CD14-positive monocyte (primary cell): ENCODE measurements at regions not wholly inside any gene's neighbourhood (a gene's known extent, or its start where the extent isn't known, plus 50 kb on each side); places are given as distances from the start of the nearest gene placed in this dataset.

ENCODE experiments used
- DNase-seq, 3 donors: peaks; one replicate each; pipeline ENCODE4 v3.0.0-alpha.2; 2011 to 2022
- H2AFZ ChIP-seq: 2 replicates; pipeline ENCODE4 v1.6.0; 2012; ENCODE audit warnings: mild to moderate bottlenecking, low read depth, low read length, inconsistent platforms; ENCODE audit not compliant: insufficient read depth, poor library complexity, severe bottlenecking
- H3K27ac ChIP-seq, 2 donors: 1 replicate in 1 of 2; 2 replicates in 1 of 2; pipeline ENCODE4 v1.5.1; 2012 to 2013; ENCODE audit warnings: low read length in 2 of 2, control low read depth in 1 of 2, inconsistent platforms in 1 of 2, low read depth in 1 of 2, mild to moderate bottlenecking in 1 of 2
- H3K27me3 ChIP-seq, 2 donors: one replicate each; pipeline versions ENCODE4 v1.6.0 to v1.6.1; 2011 to 2013; ENCODE audit warnings: low read length in 2 of 2; ENCODE audit not compliant: control insufficient read depth in 2 of 2, insufficient read depth in 2 of 2
- H3K36me3 ChIP-seq, 2 donors: replicated peaks in 1 of 2; 1 replicate in 1 of 2; 2 replicates in 1 of 2; pipeline versions ENCODE4 v1.5.1 to v1.6.1; 2012 to 2013; ENCODE audit warnings: low read length in 2 of 2, control low read depth in 1 of 2, inconsistent platforms in 1 of 2, mild to moderate bottlenecking in 1 of 2; ENCODE audit not compliant: insufficient read depth in 2 of 2, control insufficient read depth in 1 of 2
- H3K4me1 ChIP-seq, 2 donors: 1 replicate in 1 of 2; 2 replicates in 1 of 2; pipeline versions ENCODE4 v1.5.1 to v1.6.1; 2012 to 2013; ENCODE audit warnings: low read length in 2 of 2, control low read depth in 1 of 2, inconsistent platforms in 1 of 2, mild to moderate bottlenecking in 1 of 2, moderate library complexity in 1 of 2; ENCODE audit not compliant: insufficient read depth in 2 of 2, control insufficient read depth in 1 of 2
- H3K4me2 ChIP-seq: replicated peaks from 2 replicates; pipeline ENCODE3; 2012; ENCODE audit warnings: low read length, moderate library complexity, mild to moderate bottlenecking; ENCODE audit not compliant: poor library complexity, severe bottlenecking; ENCODE audit errors: extremely low read depth
- H3K4me3 ChIP-seq, 3 experiments: fragments of 200-600 bp in 1 of 3; sonication (generic) in 1 of 3; replicated peaks in 1 of 3; 1 replicate in 2 of 3; 2 replicates in 1 of 3; pipeline ENCODE4 v1.5.1; 2011 to 2013; ENCODE audit warnings: low read length in 3 of 3, mild to moderate bottlenecking in 3 of 3, control low read depth in 2 of 3, low read depth in 2 of 3, inconsistent platforms in 1 of 3, moderate library complexity in 1 of 3
- H3K79me2 ChIP-seq: 2 replicates; pipeline ENCODE4 v1.6.0; 2012; ENCODE audit warnings: mild to moderate bottlenecking, control low read depth, inconsistent platforms, low read length, moderate library complexity; ENCODE audit not compliant: insufficient read depth
- H3K9ac ChIP-seq: 2 replicates; pipeline ENCODE4 v1.6.0; 2017; ENCODE audit warnings: low read length, mild to moderate bottlenecking; ENCODE audit not compliant: insufficient read depth, poor library complexity, severe bottlenecking
- H3K9me3 ChIP-seq, 2 donors: replicated peaks in 1 of 2; 1 replicate in 1 of 2; 2 replicates in 1 of 2; pipeline versions ENCODE4 v1.5.1 to v1.6.1; 2012 to 2013; ENCODE audit warnings: low read length in 2 of 2, control low read depth in 1 of 2; ENCODE audit not compliant: control insufficient read depth in 1 of 2, insufficient read depth in 1 of 2
- H4K20me1 ChIP-seq: 2 replicates; pipeline ENCODE4 v1.6.0; 2012; ENCODE audit warnings: mild to moderate bottlenecking, low read length, control low read depth, moderate library complexity; ENCODE audit not compliant: insufficient read depth
- H3K27ac Mint-ChIP-seq, 7 donors: one replicate each; pipeline ENCODE4 v1.8.0; 2020; ENCODE audit warnings: mild to moderate bottlenecking in 7 of 7, mixed read lengths in 7 of 7, moderate library complexity in 6 of 7, inconsistent platforms in 2 of 7
- H3K27me3 Mint-ChIP-seq, 3 donors: one replicate each; pipeline ENCODE4 v1.8.0; 2021 to 2022; ENCODE audit warnings: low read depth in 3 of 3, mild to moderate bottlenecking in 3 of 3, mixed read lengths in 3 of 3, moderate library complexity in 3 of 3, inconsistent platforms in 1 of 3
- H3K36me3 Mint-ChIP-seq, 2 donors: one replicate each; pipeline ENCODE4 v1.8.0; 2020; ENCODE audit warnings: mixed read lengths in 2 of 2, inconsistent platforms in 1 of 2, mild to moderate bottlenecking in 1 of 2
- H3K4me1 Mint-ChIP-seq: one replicate; pipeline ENCODE4 v1.8.0; 2020; ENCODE audit warnings: mild to moderate bottlenecking, mixed read lengths
- H3K4me3 Mint-ChIP-seq, 2 donors: one replicate each; pipeline ENCODE4 v1.8.0; 2020; ENCODE audit warnings: mild to moderate bottlenecking in 2 of 2, mixed read lengths in 2 of 2, moderate library complexity in 1 of 2
- H3K9me3 Mint-ChIP-seq, 7 donors: one replicate each; pipeline ENCODE4 v1.8.0; 2020 to 2022; ENCODE audit warnings: mixed read lengths in 7 of 7, mild to moderate bottlenecking in 6 of 7, moderate library complexity in 6 of 7, inconsistent platforms in 2 of 7
- WGBS: methylation state at CpG from one replicate; pipeline ENCODE4 v1.1.5; 2013; ENCODE audit warnings: missing lambda C conversion rate; ENCODE audit not compliant: insufficient coverage; 5-methylcytosine and 5-hydroxymethylcytosine counted together
- intact Hi-C, 2 donors: fragments of 100-400 bp; cut with micrococcal nuclease; formaldehyde crosslinking; loops; one replicate each; pipeline versions ENCODE4 v1.15.0 to v1.15.1; 2023
- TF ChIP-seq, protein P1 (sequence below): fragments of 200-600 bp; IDR thresholded peaks from one replicate; pipeline ENCODE4 v1.8.0; 2022; ENCODE audit warnings: antibody characterized with exemption, mild to moderate bottlenecking

DNA sequence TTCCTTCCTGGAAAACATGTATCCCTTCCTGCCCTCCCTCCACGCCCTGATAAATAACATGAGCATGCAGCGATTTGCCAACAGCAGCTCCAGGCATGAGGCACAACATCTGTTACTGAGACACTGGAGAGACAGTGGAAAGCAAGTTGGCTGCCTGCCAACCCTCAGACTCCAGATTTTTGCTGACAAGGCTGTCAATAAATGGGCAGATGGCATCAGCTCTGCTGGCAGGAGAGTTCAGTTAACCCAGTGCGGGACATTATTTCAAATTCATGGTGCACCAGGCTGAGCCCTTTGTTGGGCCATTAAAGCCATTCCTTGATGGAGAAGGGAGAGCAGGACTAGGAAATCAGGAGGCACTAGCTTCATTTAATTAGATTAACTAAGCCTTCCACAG is 293.3 kb downstream of the MEX3B start:
- no peak overlapping the region for H3K4me3 Mint-ChIP-seq
- Histone ChIP-seq H2AFZ (no peak overlapping the region), H3K36me3 (no peaks in the 10 kb centered on the region), H3K9me3 (no peaks in the 10 kb centered on the region), H3K27me3 (no peaks in the 10 kb centered on the region), H3K9ac (no peak overlapping the region), H3K4me1 (no peaks in the 10 kb centered on the region), H4K20me1 (no peaks in the 10 kb centered on the region), H3K27ac (no peak overlapping the region), H3K4me2 (no peak overlapping the region), H3K79me2 (no peaks in the 10 kb centered on the region), H3K4me3 (no peak overlapping the region)
- WGBS, result 41% methylated on average over 2 of the region's 3 CpGs
- peaks cover 3% of the 10 kb centered on the region for H3K4me1 Mint-ChIP-seq
- no peaks in the 10 kb centered on the region for H3K36me3 Mint-ChIP-seq
- TF ChIP-seq, protein P1, sequence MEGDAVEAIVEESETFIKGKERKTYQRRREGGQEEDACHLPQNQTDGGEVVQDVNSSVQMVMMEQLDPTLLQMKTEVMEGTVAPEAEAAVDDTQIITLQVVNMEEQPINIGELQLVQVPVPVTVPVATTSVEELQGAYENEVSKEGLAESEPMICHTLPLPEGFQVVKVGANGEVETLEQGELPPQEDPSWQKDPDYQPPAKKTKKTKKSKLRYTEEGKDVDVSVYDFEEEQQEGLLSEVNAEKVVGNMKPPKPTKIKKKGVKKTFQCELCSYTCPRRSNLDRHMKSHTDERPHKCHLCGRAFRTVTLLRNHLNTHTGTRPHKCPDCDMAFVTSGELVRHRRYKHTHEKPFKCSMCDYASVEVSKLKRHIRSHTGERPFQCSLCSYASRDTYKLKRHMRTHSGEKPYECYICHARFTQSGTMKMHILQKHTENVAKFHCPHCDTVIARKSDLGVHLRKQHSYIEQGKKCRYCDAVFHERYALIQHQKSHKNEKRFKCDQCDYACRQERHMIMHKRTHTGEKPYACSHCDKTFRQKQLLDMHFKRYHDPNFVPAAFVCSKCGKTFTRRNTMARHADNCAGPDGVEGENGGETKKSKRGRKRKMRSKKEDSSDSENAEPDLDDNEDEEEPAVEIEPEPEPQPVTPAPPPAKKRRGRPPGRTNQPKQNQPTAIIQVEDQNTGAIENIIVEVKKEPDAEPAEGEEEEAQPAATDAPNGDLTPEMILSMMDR, result no peak
- intact Hi-C loops, result no loop called here
- peaks cover 0 to 2% (median 0%) of the 10 kb centered on the region in 3 donors for H3K27me3 Mint-ChIP-seq
- no peak overlapping the region for H3K27ac Mint-ChIP-seq
- peaks cover 0 to 4% (median 0%) of the 10 kb centered on the region in 7 donors for H3K9me3 Mint-ChIP-seq
- no peak for DNase-seq

DNA sequence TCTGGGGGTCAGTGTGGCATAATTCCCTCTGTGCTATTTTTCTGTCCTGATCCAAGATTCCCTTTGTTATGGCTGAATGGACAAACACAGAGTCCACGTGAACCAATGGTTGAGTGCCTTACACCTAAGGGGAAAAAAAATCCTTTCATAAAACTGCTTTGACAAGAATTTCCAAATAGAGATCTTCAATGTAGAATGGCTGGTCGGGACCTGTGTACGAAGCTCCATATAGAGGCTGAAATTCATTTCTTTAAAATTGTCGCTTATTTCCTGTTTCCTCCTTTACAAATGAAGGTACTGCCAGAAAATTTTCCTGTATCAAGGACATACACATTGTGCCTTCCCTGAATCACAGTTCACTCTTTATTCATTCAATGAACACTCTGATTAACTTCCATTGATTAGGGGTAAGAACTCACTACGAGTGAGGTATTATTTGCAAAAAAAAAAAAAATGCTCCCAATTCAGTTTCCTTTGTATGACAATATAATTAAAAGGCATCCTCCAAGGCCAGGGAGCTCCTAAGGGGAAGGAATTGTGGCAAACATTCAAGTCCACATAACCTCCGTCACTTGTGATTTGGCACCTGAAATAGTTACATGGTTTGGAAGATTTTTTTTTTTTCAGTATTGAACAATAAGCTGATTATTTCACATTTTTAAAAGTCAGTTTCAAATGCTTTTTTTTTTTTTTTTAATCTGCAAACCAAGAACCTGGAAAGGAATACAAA is 293.8 kb downstream of the MEX3B start:
- no peak for DNase-seq
- H3K9me3 Mint-ChIP-seq, result peaks cover 0 to 4% (median 0%) of the 10 kb centered on the region in 7 donors
- no peaks in the 10 kb centered on the region for H3K27me3 ChIP-seq
- no peaks in the 10 kb centered on the region for H3K4me1 ChIP-seq
- H3K36me3 Mint-ChIP-seq, result no peaks in the 10 kb centered on the region
- no peak overlapping the region for H3K9ac ChIP-seq
- no peaks in the 10 kb centered on the region for H4K20me1 ChIP-seq
- H3K27ac Mint-ChIP-seq, result no peak overlapping the region
- no peaks in the 10 kb centered on the region for H3K9me3 ChIP-seq
- peaks cover 0 to 2% (median 0%) of the 10 kb centered on the region in 3 donors for H3K27me3 Mint-ChIP-seq
- WGBS, result 83% methylated on average over 2 of the region's 6 CpGs
- H3K27ac ChIP-seq, result no peak overlapping the region
- H3K4me1 Mint-ChIP-seq, result peaks cover 6% of the 10 kb centered on the region
- no peak overlapping the region for H3K4me3 Mint-ChIP-seq
- H3K4me3 ChIP-seq, result no peak overlapping the region
- no peaks in the 10 kb centered on the region for H3K79me2 ChIP-seq
- intact Hi-C loops, result no loop called here
- no peak overlapping the region for H2AFZ ChIP-seq
- no peaks in the 10 kb centered on the region for H3K36me3 ChIP-seq
- TF ChIP-seq, protein P1, result no peak
- no peak overlapping the region for H3K4me2 ChIP-seq
